ENCODE measurements at regions not wholly inside any gene's neighbourhood (a gene's known extent, or its start where the extent isn't known, plus 50 kb on each side); places are given as distances from the start of the nearest gene placed in this dataset.
"Not testable (repeated sequence)": the region's sequence is repeated elsewhere in the genome, so short reads cannot be mapped to it uniquely, and the experiment has no call there.

GRCh38 chr12:73629893-73630831, 907.5 kb upstream of the ATXN7L3B start:
- intact Hi-C loops (cut with DNase I): no loop called here
- no peak for DNase-seq

GRCh38 chr12:73632191-73632590, 905.4 kb upstream of the ATXN7L3B start:
- intact Hi-C loops (cut with DNase I): no loop called here
- DNase-seq: no peak

- intact Hi-C loops (cut with DNase I): no loop called here
- peak in 1 of 10 donors; percentile 57 for DNase-seq
These were observed 905.0 kb upstream of the ATXN7L3B start for GRCh38 chr12:73632661-73633060.

- intact Hi-C loops (cut with DNase I): not testable (repeated sequence)
- peak in 2 of 10 donors; percentile 21 to 70 for DNase-seq
These were observed 898.2 kb upstream of the ATXN7L3B start for GRCh38 chr12:73639397-73639796.

DNA sequence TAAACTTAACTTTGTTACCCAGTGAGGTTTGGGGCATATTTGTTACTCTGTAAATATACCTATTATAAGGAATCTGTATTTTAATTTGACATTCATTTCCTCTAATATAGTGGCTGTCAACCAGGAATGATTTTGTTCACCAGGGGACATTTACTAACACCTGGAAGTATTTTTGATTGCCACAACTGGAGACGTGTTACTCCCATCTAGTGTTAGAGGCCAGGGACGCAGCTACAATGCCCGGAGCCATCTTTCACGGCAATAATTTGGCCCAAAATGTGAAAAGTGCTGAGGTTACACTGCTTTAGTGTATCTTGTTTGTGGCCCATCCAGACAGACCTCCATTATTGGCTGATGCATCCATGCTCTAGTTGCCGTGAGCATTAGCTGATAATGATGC, 881.3 kb upstream of the ATXN7L3B start:
- no peak for DNase-seq
- intact Hi-C loops (cut with DNase I): no loop called here

GRCh38 chr12:73659802-73660201, 877.8 kb upstream of the ATXN7L3B start:
- no peak for DNase-seq
- intact Hi-C loops (cut with DNase I): no loop called here

- peak in 3 of 10 donors; percentile 61 to 65 (median 62) for DNase-seq
- intact Hi-C loops (cut with DNase I): no loop called here
These were observed 872.4 kb upstream of the ATXN7L3B start for GRCh38 chr12:73665193-73665592.

GRCh38 chr12:73671550-73671949, 866.1 kb upstream of the ATXN7L3B start:
- DNase-seq: not testable (repeated sequence)

GRCh38 chr12:73677520-73678291, 859.9 kb upstream of the ATXN7L3B start:
- intact Hi-C loops (cut with DNase I): no loop called here
- DNase-seq: no peak

More at GRCh38 chr12:73671550-73671949, 866.1 kb upstream of the ATXN7L3B start:
- intact Hi-C loops (cut with DNase I): not testable (repeated sequence)

DNA sequence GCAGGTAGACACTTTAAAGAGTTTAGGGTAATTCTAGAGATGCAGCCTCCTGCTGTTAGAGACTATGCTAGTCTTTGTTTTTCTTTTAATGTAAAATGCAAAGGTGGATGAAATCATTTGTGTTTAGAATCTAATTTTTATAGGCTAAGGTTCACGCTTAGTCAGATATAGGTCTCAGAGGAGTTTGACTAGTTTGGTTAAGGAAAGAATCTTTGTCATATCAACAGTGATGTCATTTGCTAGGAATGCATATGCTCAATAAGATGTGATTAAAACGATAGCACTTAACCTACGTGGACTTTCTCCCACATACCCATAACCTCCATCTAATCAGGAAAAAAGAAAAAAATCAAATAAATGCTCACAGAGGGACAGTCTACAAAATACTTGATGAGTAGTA, 859.3 kb upstream of the ATXN7L3B start:
- no peak for DNase-seq
- intact Hi-C loops (cut with DNase I): no loop called here

GRCh38 chr12:73699318-73699717, 838.3 kb upstream of the ATXN7L3B start:
- intact Hi-C loops (cut with DNase I): no loop called here
- no peak for DNase-seq

DNA sequence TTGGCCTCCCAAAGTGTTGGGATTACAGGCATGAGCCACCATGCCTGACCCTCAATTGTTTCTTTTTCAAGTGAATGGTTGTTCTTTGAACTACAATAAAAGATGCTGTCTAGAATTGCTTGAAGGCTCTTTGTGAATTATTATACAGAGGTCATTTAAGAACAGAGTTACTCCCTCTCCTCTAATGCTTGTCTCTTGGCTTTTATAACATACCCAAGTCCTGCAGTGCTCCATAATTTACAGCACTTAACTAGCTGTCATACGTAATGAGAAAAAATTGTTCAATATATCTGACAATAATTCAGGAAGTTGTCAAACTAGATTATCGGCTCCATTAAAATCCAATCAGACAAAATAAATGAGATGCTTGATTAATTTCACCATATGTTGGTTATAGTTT, 823.0 kb upstream of the ATXN7L3B start:
- intact Hi-C loops (cut with DNase I): no loop called here
- DNase-seq: no peak

DNA sequence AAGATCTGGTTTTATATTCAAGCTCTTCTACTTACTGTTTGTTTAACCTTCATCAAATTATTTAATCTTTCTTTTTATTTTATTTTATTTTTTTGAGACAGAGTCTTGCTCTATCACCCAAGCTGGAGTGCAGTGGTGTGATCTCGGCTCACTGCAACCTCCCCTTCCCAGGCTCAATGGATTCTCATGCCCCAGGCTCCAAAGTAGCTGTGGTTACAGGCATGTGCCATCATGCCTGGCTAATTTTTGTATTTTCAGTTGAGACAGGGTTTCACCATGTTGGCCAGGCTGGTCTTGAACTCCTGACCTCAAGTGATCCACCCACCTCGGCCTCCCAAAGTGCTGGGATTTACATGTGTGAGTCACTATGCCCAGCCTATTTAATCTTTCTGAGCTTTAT, 821.5 kb upstream of the ATXN7L3B start:
- intact Hi-C loops (cut with DNase I); DNase-seq: not testable (repeated sequence)

DNA sequence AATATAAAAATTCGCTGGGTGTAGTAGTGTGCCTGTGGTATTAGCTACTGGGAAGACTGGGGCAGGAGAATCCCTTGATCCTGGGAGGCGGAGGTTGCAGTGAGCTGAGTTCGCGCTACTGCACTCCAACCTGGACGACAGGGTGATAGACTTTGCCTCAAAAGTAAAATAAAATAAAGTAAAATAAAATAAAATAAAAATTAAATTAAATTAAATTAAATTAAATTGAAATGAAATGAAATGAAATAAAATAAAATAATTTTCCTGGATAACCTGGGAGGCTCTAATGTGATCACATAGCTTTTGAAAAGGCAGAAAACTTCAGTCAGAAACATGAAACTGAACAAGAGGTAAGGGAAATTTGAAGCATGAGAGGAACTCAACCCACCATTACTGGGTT, 818.4 kb upstream of the ATXN7L3B start:
- intact Hi-C loops (cut with DNase I): no loop called here
- no peak for DNase-seq

- DNase-seq: no peak
- intact Hi-C loops (cut with DNase I): no loop called here
These were observed 810.8 kb upstream of the ATXN7L3B start for GRCh38 chr12:73726881-73727280.

DNA sequence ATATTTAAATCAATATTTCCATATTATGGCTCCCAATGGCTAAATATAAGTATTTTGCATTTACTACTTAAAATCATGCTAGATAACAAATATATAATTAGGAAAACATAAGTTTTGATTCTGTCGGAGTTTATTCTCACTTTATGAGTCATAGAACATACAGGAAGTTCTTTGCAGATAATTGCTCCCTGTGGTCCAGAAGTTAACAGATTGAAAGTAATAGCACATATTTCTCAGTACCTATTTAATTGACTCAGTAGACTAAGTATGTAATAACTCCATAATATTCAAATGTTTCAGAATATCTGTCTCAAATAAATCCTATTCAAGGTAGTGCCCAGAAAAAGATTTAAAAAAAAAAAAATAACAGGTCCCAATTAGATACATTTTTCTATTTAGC, 806.0 kb upstream of the ATXN7L3B start:
- intact Hi-C loops (cut with DNase I): no loop called here
- no peak for DNase-seq

DNA sequence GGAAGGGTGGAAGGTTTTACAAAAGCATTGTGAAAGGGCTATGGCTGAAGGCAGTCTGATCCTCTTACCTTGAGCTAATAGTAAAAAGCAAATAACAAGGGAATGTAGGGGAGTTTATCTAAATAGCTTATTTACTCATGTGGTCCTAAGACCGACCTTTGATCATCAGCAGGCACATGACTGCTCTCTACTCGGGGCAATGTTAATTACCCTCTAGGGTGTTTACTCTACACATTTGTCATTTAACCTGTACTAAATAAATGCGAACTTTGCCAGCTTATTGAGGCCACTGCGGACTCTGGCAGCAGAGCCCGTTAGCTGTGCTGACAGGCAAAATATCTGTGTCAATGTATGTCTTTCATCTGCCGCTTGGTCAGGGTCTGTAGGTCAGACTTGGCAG, 768.3 kb upstream of the ATXN7L3B start:
- no peak for DNase-seq
- intact Hi-C loops (cut with DNase I): no loop called here

DNA sequence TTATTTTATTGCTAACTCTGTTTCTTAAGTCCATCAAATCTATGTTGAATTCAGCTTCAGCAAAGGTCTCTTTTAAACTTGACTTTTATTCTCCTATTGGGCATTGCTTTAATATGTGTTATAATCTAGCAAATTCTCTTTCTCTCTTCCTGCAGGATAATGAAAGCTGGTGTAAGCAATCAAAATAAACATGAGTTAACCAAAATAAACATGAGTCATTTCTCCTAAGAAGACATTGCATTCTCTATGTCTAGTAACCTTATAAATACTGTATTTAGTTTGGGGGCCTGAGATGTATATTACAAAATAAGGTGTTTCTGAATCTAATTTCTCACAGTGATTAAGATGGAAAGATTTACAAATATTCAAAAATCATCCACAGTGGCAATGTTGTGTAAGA, 739.1 kb upstream of the ATXN7L3B start:
- DNase-seq: no peak
- intact Hi-C loops (cut with DNase I): no loop called here

GRCh38 chr12:73815072-73815645, 722.5 kb upstream of the ATXN7L3B start:
- peak in 1 of 10 donors; percentile 26 for DNase-seq
- intact Hi-C loops (cut with DNase I): no loop called here

- intact Hi-C loops (cut with DNase I): no loop called here
- no peak for DNase-seq
These were observed 720.5 kb upstream of the ATXN7L3B start for GRCh38 chr12:73817161-73817560.

DNA sequence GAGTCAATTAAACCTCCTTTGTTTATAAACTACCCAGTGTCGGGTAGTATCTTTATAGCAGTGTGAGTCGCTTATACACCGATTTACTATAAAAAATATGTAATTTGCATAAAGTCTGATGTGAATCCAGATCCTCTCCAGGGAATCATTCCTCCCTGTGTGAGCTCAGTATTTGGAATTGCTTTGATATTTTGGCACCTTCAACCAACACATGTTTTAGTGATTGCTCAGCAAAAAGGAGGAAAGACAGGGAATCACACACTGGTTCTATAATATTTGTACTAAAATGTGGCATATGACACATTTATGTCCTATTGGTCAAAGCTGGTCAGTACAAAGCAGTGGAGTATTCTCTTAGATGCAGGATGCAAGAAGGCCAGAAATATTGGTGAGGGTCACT, 703.9 kb upstream of the ATXN7L3B start:
- no peak for DNase-seq
- intact Hi-C loops (cut with DNase I): no loop called here

All from posterior cingulate gyrus (tissue), 11 donors.